C4-2B (cell line): ENCODE measurements at regions not wholly inside any gene's neighbourhood (a gene's known extent, or its start where the extent isn't known, plus 50 kb on each side); places are given as distances from the start of the nearest gene placed in this dataset.

Source experiments
- CTCF ChIP-seq: fragments of 450-650 bp; conservative IDR thresholded peaks from 2 replicates; pipeline ENCODE4 v1.5.1; 2017; ENCODE audit warnings: mild to moderate bottlenecking
- ZFX ChIP-seq: fragments of 450-650 bp; IDR thresholded peaks from 2 replicates; pipeline ENCODE4 v1.6.1; 2017

- TF ChIP-seq ZFX (no peak), CTCF (no peak)
These were observed 374.7 kb downstream of the ADAMTS20 start for GRCh38 chr12:43177276-43177675.
